RWPE2 (cell line): ENCODE measurements at regions not wholly inside any gene's neighbourhood (a gene's known extent, or its start where the extent isn't known, plus 50 kb on each side); places are given as distances from the start of the nearest gene placed in this dataset.

Experiments used
- ATAC-seq: fragments of 200-7000 bp; cut with Tn5 transposase; 3 replicates; pipeline ENCODE4 v1.9.1; 2021; ENCODE audit warnings: low read depth
- DNase-seq: peaks from one replicate; pipeline ENCODE4 v3.0.0-alpha.2; 2020; ENCODE audit warnings: low spot score
- H3K27ac ChIP-seq: fragments of 450-650 bp; 2 replicates; pipeline ENCODE4 v1.5.1; 2017; ENCODE audit warnings: mild to moderate bottlenecking; ENCODE audit not compliant: poor library complexity, severe bottlenecking
- H3K27me3 ChIP-seq: fragments of 250-450 bp; sonication (Bioruptor Pico); 2 replicates; pipeline ENCODE4 v1.5.1; 2021; ENCODE audit warnings: mild to moderate bottlenecking, moderate library complexity; ENCODE audit not compliant: insufficient read depth, poor library complexity, severe bottlenecking
- H3K36me3 ChIP-seq: fragments of 250-450 bp; sonication (Bioruptor Pico); 2 replicates; pipeline ENCODE4 v1.5.1; 2020; ENCODE audit warnings: low read depth, mild to moderate bottlenecking, moderate library complexity
- H3K4me1 ChIP-seq: fragments of 250-450 bp; sonication (Bioruptor Pico); 2 replicates; pipeline ENCODE4 v1.5.1; 2021; ENCODE audit warnings: mild to moderate bottlenecking, moderate library complexity; ENCODE audit not compliant: insufficient read depth, poor library complexity, severe bottlenecking
- H3K4me3 ChIP-seq: fragments of 250-450 bp; sonication (Bioruptor Pico); 2 replicates; pipeline ENCODE4 v1.5.1; 2021; ENCODE audit warnings: mild to moderate bottlenecking, moderate library complexity; ENCODE audit not compliant: severe bottlenecking
- H3K9me3 ChIP-seq: fragments of 250-450 bp; sonication (Bioruptor Pico); 2 replicates; pipeline ENCODE4 v1.5.1; 2021; ENCODE audit warnings: mild to moderate bottlenecking, moderate library complexity; ENCODE audit not compliant: severe bottlenecking
- CTCF ChIP-seq: fragments of 450-650 bp; IDR thresholded peaks from one replicate; pipeline ENCODE4 v1.5.1; 2017; ENCODE audit warnings: mild to moderate bottlenecking, moderate library complexity; ENCODE audit not compliant: poor library complexity, severe bottlenecking

- Histone ChIP-seq H3K4me3 (no peak overlapping the region), H3K9me3 (no peaks in the 10 kb centered on the region), H3K27ac (no peak overlapping the region), H3K4me1 (no peaks in the 10 kb centered on the region), H3K27me3 (peaks cover 7% of the 10 kb centered on the region), H3K36me3 (no peaks in the 10 kb centered on the region)
- ATAC-seq (no peak), DNase-seq (no peak)
- no peak for TF ChIP-seq CTCF
These were observed 227.5 kb upstream of the NPVF start for GRCh38 chr7:25455683-25456251.

DNA sequence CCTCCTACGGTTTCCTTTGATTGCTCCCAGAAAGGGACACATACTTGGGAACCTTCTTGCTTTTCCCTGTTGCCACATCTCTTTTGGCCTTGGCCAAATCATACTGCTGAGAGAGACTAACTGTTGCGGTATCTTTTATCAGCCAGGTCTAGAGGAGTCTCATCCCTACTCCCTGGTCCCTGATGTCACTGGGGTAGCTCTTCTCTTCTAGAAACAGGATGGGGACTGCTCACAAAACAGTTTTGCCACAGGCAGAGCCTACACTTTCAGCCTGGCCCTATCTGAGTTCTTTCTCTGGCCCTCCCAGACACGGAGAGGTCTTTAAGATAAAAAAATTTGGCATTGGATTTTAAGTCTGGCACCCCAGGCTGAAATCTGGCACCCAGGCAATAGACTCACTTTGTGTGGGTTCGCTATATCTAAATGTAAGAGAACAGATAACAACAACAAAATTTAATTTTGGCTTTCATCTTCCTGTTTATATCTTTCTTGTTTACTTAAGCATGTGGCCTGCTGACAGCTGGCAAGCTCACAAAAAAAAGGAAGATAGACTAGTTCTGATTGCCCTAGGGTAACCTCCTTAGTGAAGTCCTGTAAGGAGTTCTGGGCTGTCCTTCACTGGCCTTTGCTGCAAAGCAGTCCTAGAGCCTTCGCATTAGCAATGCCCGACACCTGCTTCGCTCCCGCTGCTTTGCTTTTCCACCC, 228.3 kb upstream of the NPVF start:
- DNase-seq (no peak), ATAC-seq (no peak)
- Histone ChIP-seq H3K27me3 (peaks cover 8% of the 10 kb centered on the region), H3K4me3 (no peak overlapping the region), H3K36me3 (no peaks in the 10 kb centered on the region), H3K9me3 (no peaks in the 10 kb centered on the region), H3K27ac (no peak overlapping the region), H3K4me1 (no peaks in the 10 kb centered on the region)
- no peak for TF ChIP-seq CTCF

DNA sequence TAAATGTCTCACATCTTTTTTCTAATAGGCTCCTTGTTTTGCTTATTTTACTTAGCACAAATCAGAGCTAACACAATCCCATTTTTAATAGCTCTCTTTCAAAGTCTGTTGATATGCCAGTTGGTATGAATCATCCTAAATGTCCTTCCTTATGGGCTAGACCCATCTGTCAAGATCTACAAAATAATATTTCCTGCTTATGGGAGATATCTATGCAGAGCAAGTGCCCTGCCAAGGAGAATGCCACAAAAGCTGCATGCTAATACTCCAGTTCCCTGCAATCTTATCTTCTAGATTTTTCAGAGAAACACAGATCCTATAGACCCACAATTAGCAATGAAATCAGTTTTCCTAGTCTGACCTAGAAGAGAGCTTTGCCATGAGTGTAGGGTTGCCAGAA, 230.8 kb upstream of the NPVF start:
- Histone ChIP-seq H3K27me3 (peaks cover 10% of the 10 kb centered on the region), H3K9me3 (no peaks in the 10 kb centered on the region), H3K27ac (no peak overlapping the region), H3K4me1 (no peaks in the 10 kb centered on the region), H3K36me3 (no peaks in the 10 kb centered on the region), H3K4me3 (no peak overlapping the region)
- DNase-seq: no peak
- no peak for TF ChIP-seq CTCF
- no peak for ATAC-seq

DNA sequence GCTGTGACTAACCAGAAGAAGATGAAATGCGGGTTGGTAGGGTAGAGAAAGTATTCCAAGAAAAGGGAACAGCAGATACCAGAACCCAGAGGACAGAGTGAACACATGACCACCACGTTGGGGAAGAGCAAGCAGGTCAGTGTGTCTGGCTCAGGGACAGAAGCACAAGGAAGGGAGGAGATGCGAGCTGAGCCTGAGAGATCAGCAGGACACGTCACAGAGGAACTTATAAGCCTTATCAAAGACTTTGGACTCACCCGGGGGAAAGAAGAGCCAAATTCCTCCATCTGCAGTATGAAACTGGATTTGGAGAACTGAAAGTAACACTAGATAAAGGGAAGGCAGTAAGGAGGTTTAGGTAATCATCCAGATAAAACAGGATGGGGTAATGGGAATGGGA, 232.1 kb upstream of the NPVF start:
- DNase-seq: no peak
- H3K36me3 ChIP-seq: no peaks in the 10 kb centered on the region
- no peaks in the 10 kb centered on the region for H3K9me3 ChIP-seq
- TF ChIP-seq CTCF: no peak
- H3K27ac ChIP-seq: no peak overlapping the region
- ATAC-seq: no peak
- H3K4me3 ChIP-seq: no peak overlapping the region
- peaks cover 10% of the 10 kb centered on the region for H3K27me3 ChIP-seq
- H3K4me1 ChIP-seq: no peaks in the 10 kb centered on the region

GRCh38 chr7:25469669-25470068, 241.4 kb upstream of the NPVF start:
- H3K27ac ChIP-seq: no peak overlapping the region
- no peaks in the 10 kb centered on the region for H3K4me1 ChIP-seq
- peaks cover 3% of the 10 kb centered on the region for H3K27me3 ChIP-seq
- H3K9me3 ChIP-seq: no peaks in the 10 kb centered on the region
- no peak overlapping the region for H3K4me3 ChIP-seq
- H3K36me3 ChIP-seq: no peaks in the 10 kb centered on the region
- DNase-seq: no peak
- TF ChIP-seq CTCF: no peak
- no peak for ATAC-seq
